Caco-2 (cell line): ENCODE measurements at regions not wholly inside any gene's neighbourhood (a gene's known extent, or its start where the extent isn't known, plus 50 kb on each side); places are given as distances from the start of the nearest gene placed in this dataset.
"Not testable (repeated sequence)": the region's sequence is repeated elsewhere in the genome, so short reads cannot be mapped to it uniquely, and the experiment has no call there.

Source experiments
- BruUV-seq: library from RNA; stranded (reverse); fragments of 400-500 nt; replicated peaks from 2 replicates; lab custom pipeline; 2021; lab: Mats Ljungman, UMichigan
- CTCF ChIA-PET: fragments of 300-600 bp; sonication (Branson Sonifier 250); formaldehyde crosslinking; loops from one replicate; lab custom pipeline; 2022; ENCODE audit warnings: antibody characterized with exemption; lab: Charles Lee
- POLR2A ChIA-PET: fragments of 300-600 bp; sonication (Branson Sonifier 250); formaldehyde crosslinking; loops from one replicate; lab custom pipeline; 2022; ENCODE audit warnings: antibody characterized with exemption; lab: Charles Lee
- DNase-seq, 2 experiments: peaks; one replicate each; pipeline versions ENCODE4 v3.0.0 to v3.0.0-alpha.2; 2020 to 2022
- H3K27me3 ChIP-seq: replicated peaks from 2 replicates; pipeline ENCODE4 v1.6.0; 2011; ENCODE audit warnings: low read length; ENCODE audit not compliant: control insufficient read depth, insufficient read depth
- H3K36me3 ChIP-seq: 2 replicates; pipeline ENCODE4 v1.5.1; 2011; ENCODE audit warnings: low read length; ENCODE audit not compliant: control insufficient read depth, insufficient read depth
- H3K4me1 ChIP-seq: fragments of 250-450 bp; sonication (Bioruptor Pico); 2 replicates; pipeline ENCODE4 v1.5.1; 2020; ENCODE audit warnings: mild to moderate bottlenecking
- H3K4me3 ChIP-seq: 2 replicates; pipeline ENCODE4 v1.5.1; 2011; ENCODE audit warnings: low read depth, mild to moderate bottlenecking, control low read depth, low read length
- H3K9me3 ChIP-seq: fragments of 250-450 bp; sonication (Bioruptor Pico); 2 replicates; pipeline ENCODE4 v1.5.1; 2020; ENCODE audit warnings: mild to moderate bottlenecking, moderate library complexity
- H3K27ac Mint-ChIP-seq: one replicate; pipeline ENCODE4 v1.8.0; 2022; ENCODE audit warnings: mixed read lengths; ENCODE audit not compliant: unreplicated experiment
- H3K27me3 Mint-ChIP-seq: one replicate; pipeline ENCODE4 v1.8.0; 2022; ENCODE audit warnings: mixed read lengths; ENCODE audit not compliant: insufficient read depth, unreplicated experiment
- H3K36me3 Mint-ChIP-seq: one replicate; pipeline ENCODE4 v1.8.0; 2022; ENCODE audit warnings: mild to moderate bottlenecking, mixed read lengths; ENCODE audit not compliant: insufficient read depth, unreplicated experiment
- H3K4me1 Mint-ChIP-seq: one replicate; pipeline ENCODE4 v1.8.0; 2022; ENCODE audit warnings: low read depth, mixed read lengths; ENCODE audit not compliant: unreplicated experiment
- H3K4me3 Mint-ChIP-seq: one replicate; pipeline ENCODE4 v1.8.0; 2022; ENCODE audit warnings: mild to moderate bottlenecking, moderate library complexity, mixed read lengths; ENCODE audit not compliant: unreplicated experiment
- H3K9me3 Mint-ChIP-seq: one replicate; pipeline ENCODE4 v1.8.0; 2022; ENCODE audit warnings: mixed read lengths; ENCODE audit not compliant: unreplicated experiment
- CTCF ChIP-seq, 2 experiments: fragments of 200-600 bp in 1 of 2; IDR thresholded peaks; 1 replicate in 1 of 2; 2 replicates in 1 of 2; pipeline versions ENCODE4 v1.5.1 to v1.8.0; 2011 to 2022; ENCODE audit warnings: antibody characterized with exemption in 1 of 2, control low read depth in 1 of 2, inconsistent platforms in 1 of 2, low read depth in 1 of 2, low read length in 1 of 2, mild to moderate bottlenecking in 1 of 2, moderate library complexity in 1 of 2; ENCODE audit not compliant: insufficient read depth in 1 of 2, severe bottlenecking in 1 of 2, unreplicated experiment in 1 of 2
- intact Hi-C: fragments of 100-400 bp; cut with micrococcal nuclease; formaldehyde crosslinking; loops from one replicate; pipeline ENCODE4 v1.10.0; 2022; ENCODE audit not compliant: unreplicated experiment

GRCh38 chr7:93690021-93690420 is 115.5 kb upstream of the CALCR start:
- no TSS peak for BruUV-seq
- CTCF ChIA-PET: no interaction called here
- no peaks in the 10 kb centered on the region for H3K4me1 ChIP-seq

DNA sequence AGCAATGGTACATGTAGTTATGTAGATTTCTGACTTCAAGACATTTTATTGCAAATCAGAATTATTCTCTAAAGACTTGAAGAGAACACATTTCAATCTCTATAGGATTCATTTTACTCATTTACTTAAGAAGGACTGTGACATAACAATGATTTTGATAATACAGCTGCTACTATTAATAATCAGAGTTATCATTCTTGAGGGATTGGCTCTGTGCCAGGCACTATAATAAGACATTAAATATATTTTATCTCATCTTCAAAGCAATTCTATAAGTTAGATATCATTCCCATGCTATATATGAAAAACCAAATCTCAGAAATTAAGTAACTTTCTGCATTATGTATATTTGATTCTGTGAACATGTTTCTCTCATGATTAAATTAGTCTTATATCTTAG is 103.7 kb upstream of the CALCR start:
- no peaks in the 10 kb centered on the region for H3K4me1 Mint-ChIP-seq
- Histone ChIP-seq H3K27me3 (no peaks in the 10 kb centered on the region), H3K4me3 (no peak overlapping the region), H3K4me1 (no peaks in the 10 kb centered on the region), H3K36me3 (no peaks in the 10 kb centered on the region), H3K9me3 (no peaks in the 10 kb centered on the region)
- POLR2A ChIA-PET: no interaction called here
- no peak for DNase-seq
- H3K9me3 Mint-ChIP-seq: no peaks in the 10 kb centered on the region
- no peak for TF ChIP-seq CTCF (IDR thresholded peaks at IDR 0.05; ENCODE audit: insufficient read depth in 1 of 2, low read depth in 1 of 2, low read length in 1 of 2, severe bottlenecking in 1 of 2, unreplicated experiment in 1 of 2)
- no peak overlapping the region for H3K27ac Mint-ChIP-seq
- H3K36me3 Mint-ChIP-seq: no peaks in the 10 kb centered on the region
- CTCF ChIA-PET: no interaction called here
- no peaks in the 10 kb centered on the region for H3K27me3 Mint-ChIP-seq
- no TSS peak for BruUV-seq
- no peak overlapping the region for H3K4me3 Mint-ChIP-seq
- intact Hi-C loops: no loop called here

More at GRCh38 chr7:93690021-93690420, 115.5 kb upstream of the CALCR start:
- Mint-ChIP-seq H3K9me3 (no peaks in the 10 kb centered on the region), H3K36me3 (no peaks in the 10 kb centered on the region), H3K27me3 (no peaks in the 10 kb centered on the region), H3K4me1 (no peaks in the 10 kb centered on the region), H3K27ac (no peak overlapping the region), H3K4me3 (no peak overlapping the region)
- no peak for TF ChIP-seq CTCF (IDR thresholded peaks at IDR 0.05; ENCODE audit: insufficient read depth in 1 of 2, low read depth in 1 of 2, low read length in 1 of 2, severe bottlenecking in 1 of 2, unreplicated experiment in 1 of 2)
- Histone ChIP-seq H3K36me3 (no peaks in the 10 kb centered on the region), H3K27me3 (no peaks in the 10 kb centered on the region; the same call in 1 of the 2 replicates), H3K9me3 (no peaks in the 10 kb centered on the region), H3K4me3 (no peak overlapping the region)
- intact Hi-C loops: no loop called here
- DNase-seq: no peak
- POLR2A ChIA-PET: no interaction called here

DNA sequence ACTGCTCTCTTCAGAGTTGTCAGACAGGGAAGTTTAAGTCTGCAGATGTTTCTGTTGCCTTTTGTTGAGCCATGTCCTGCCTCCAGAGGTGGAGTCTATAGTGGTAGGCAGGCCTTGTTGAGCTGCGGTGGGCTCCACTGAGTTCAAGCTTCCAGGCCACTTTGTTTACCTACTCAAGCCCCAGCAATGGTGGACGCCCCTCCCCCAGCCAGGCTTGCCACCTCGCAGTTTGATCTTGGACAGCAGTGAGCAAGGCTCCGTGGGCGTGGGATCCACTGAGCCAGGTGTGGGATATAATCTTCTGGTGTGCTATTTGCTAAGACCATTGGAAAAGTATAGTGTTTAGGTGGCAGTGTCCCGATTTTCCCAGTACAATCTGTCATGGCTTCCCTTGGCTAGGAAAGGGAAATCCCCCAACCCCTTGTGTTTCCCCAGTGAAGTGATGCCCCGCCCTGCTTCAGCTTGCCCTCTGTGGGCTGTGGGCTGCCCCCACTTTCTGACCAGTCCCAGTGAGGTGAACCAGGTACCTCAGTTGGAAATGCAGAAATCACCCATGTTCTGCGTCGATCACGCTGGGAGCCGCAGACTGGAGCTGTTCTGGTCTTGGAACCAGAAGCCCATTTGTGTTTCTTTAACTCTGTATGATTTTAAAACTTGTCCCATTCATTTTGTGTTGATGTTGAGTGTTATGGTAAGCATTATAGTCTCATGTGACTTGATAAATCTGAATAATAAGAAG is 89.2 kb upstream of the CALCR start:
- BruUV-seq: no TSS peak
- Histone ChIP-seq H3K4me1 (no peaks in the 10 kb centered on the region), H3K27me3 (no peaks in the 10 kb centered on the region), H3K9me3 (no peaks in the 10 kb centered on the region), H3K36me3 (no peaks in the 10 kb centered on the region), H3K4me3 (no peak overlapping the region)
- Mint-ChIP-seq H3K36me3 (no peaks in the 10 kb centered on the region), H3K9me3 (peaks cover 9% of the 10 kb centered on the region), H3K27me3 (no peaks in the 10 kb centered on the region), H3K4me3 (no peak overlapping the region), H3K4me1 (no peaks in the 10 kb centered on the region), H3K27ac (no peak overlapping the region)
- no peak for TF ChIP-seq CTCF (IDR thresholded peaks at IDR 0.05; ENCODE audit: insufficient read depth in 1 of 2, low read depth in 1 of 2, low read length in 1 of 2, severe bottlenecking in 1 of 2, unreplicated experiment in 1 of 2)
- intact Hi-C loops: no loop called here
- CTCF ChIA-PET: no interaction called here
- DNase-seq: no peak
- POLR2A ChIA-PET: no interaction called here

DNA sequence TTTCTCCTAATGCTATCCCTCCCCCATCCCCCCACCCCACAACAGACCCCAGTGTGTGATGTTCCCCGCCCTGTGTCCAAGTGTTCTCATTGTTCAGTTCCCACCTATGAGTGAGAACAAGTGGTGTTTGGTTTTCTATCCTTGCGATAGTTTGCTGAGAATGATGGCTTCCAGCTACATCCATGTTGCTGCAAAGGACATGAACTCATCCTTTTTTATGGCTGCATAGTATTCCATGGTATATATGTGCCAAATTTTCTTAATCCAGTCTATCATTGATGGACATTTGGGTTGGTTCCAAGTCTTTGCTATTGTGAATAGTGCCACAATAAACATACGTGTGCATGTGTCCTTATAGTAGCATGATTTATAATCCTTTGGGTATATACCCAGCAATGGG is 83.6 kb upstream of the CALCR start:
- H3K4me3 Mint-ChIP-seq, H3K27me3 Mint-ChIP-seq, H3K9me3 ChIP-seq, H3K4me3 ChIP-seq, H3K4me1 Mint-ChIP-seq, POLR2A ChIA-PET, H3K36me3 Mint-ChIP-seq, H3K27me3 ChIP-seq, H3K36me3 ChIP-seq, H3K9me3 Mint-ChIP-seq, intact Hi-C loops, DNase-seq, H3K27ac Mint-ChIP-seq, BruUV-seq, H3K4me1 ChIP-seq, CTCF ChIA-PET: not testable (repeated sequence)
